OCI-LY1 (cell line): ENCODE measurements at regions not wholly inside any gene's neighbourhood (a gene's known extent, or its start where the extent isn't known, plus 50 kb on each side); places are given as distances from the start of the nearest gene placed in this dataset.

Experiments used
- H2AFZ ChIP-seq: fragments of 200-600 bp; sonication (generic), shearing (Covaris generic); 2 replicates; pipeline ENCODE4 v1.6.0; 2014; ENCODE audit warnings: antibody characterized with exemption, mild to moderate bottlenecking, low read length
- H3F3A ChIP-seq: fragments of 200-600 bp; sonication (generic), shearing (Covaris generic); 2 replicates; pipeline ENCODE4 v1.6.0; 2014; ENCODE audit warnings: mild to moderate bottlenecking, antibody characterized with exemption, low read length, moderate library complexity; ENCODE audit not compliant: insufficient read depth
- H3K27ac ChIP-seq: fragments of 200-600 bp; sonication (generic); 2 replicates; pipeline ENCODE4 v1.5.1; 2014; ENCODE audit warnings: low read length, mixed run types, mild to moderate bottlenecking, low read depth; ENCODE audit not compliant: poor library complexity, severe bottlenecking
- H3K27me3 ChIP-seq: fragments of 200-600 bp; sonication (generic); 2 replicates; pipeline ENCODE4 v1.6.0; 2014; ENCODE audit warnings: antibody characterized with exemption, mild to moderate bottlenecking, low read length, moderate library complexity; ENCODE audit not compliant: insufficient read depth
- H3K36me3 ChIP-seq: fragments of 200-600 bp; sonication (generic); 2 replicates; pipeline ENCODE4 v1.6.1; 2014; ENCODE audit warnings: mild to moderate bottlenecking, antibody characterized with exemption, low read length, moderate library complexity, mixed read lengths; ENCODE audit not compliant: insufficient read depth
- H3K4me1 ChIP-seq: fragments of 200-600 bp; sonication (generic); 2 replicates; pipeline ENCODE4 v1.5.1; 2014; ENCODE audit warnings: mild to moderate bottlenecking, low read length, moderate library complexity; ENCODE audit not compliant: insufficient read depth, severe bottlenecking
- H3K4me2 ChIP-seq: fragments of 200-600 bp; sonication (generic), shearing (Covaris generic); 2 replicates; pipeline ENCODE4 v1.6.1; 2014; ENCODE audit warnings: low read length
- H3K4me3 ChIP-seq: fragments of 200-600 bp; sonication (generic); 2 replicates; pipeline ENCODE4 v1.5.1; 2014; ENCODE audit warnings: low read length, low read depth, mild to moderate bottlenecking, mixed read lengths; ENCODE audit not compliant: poor library complexity, severe bottlenecking
- H3K79me2 ChIP-seq: fragments of 200-600 bp; shearing (Covaris generic); 2 replicates; pipeline ENCODE4 v1.6.1; 2016; ENCODE audit warnings: mixed run types, low read length, mixed read lengths; ENCODE audit not compliant: insufficient read depth
- H3K9ac ChIP-seq: fragments of 200-600 bp; sonication (generic), shearing (Covaris generic); 2 replicates; pipeline ENCODE4 v1.6.1; 2014; ENCODE audit warnings: mild to moderate bottlenecking, low read length, mixed read lengths
- H3K9me2 ChIP-seq: fragments of 200-600 bp; sonication (generic), shearing (Covaris generic); 2 replicates; pipeline ENCODE4 v1.6.1; 2014; ENCODE audit warnings: low read depth, mild to moderate bottlenecking, low read length, mixed read lengths
- H3K9me3 ChIP-seq: fragments of 200-600 bp; shearing (Covaris generic); 2 replicates; pipeline ENCODE4 v1.6.1; 2014; ENCODE audit warnings: low read length, mixed read lengths
- H4K20me1 ChIP-seq: fragments of 200-600 bp; sonication (generic), shearing (Covaris generic); 2 replicates; pipeline ENCODE4 v1.6.0; 2016; ENCODE audit warnings: mild to moderate bottlenecking, low read length; ENCODE audit not compliant: insufficient read depth
- CTCF ChIP-seq: fragments of 200-600 bp; sonication (generic), shearing (Covaris generic); IDR thresholded peaks from 2 replicates; pipeline ENCODE4 v1.5.1; 2017; ENCODE audit warnings: mild to moderate bottlenecking, antibody characterized with exemption, low read length, moderate library complexity, mixed read lengths
- EZH2 ChIP-seq: fragments of 200-600 bp; sonication (generic), shearing (Covaris generic); IDR thresholded peaks from 2 replicates; pipeline ENCODE4 v1.8.0; 2017; ENCODE audit warnings: borderline replicate concordance, mixed run types, mild to moderate bottlenecking, antibody characterized with exemption, low read length, moderate library complexity, mixed read lengths

GRCh38 chr15:93372865-93373223 is 283.8 kb upstream of the RGMA start:
- no peak overlapping the region for H2AFZ ChIP-seq
- H3K9ac ChIP-seq: no peak overlapping the region
- H3K4me2 ChIP-seq: no peak overlapping the region
- no peaks in the 10 kb centered on the region for H3K4me1 ChIP-seq
- no peaks in the 10 kb centered on the region for H3K9me2 ChIP-seq
- no peaks in the 10 kb centered on the region for H3K9me3 ChIP-seq
- H3F3A ChIP-seq: no peaks in the 10 kb centered on the region
- no peak overlapping the region for H3K4me3 ChIP-seq
- no peaks in the 10 kb centered on the region for H3K79me2 ChIP-seq
- TF ChIP-seq CTCF (no peak), EZH2 (no peak)
- no peak overlapping the region for H3K27ac ChIP-seq
- H3K27me3 ChIP-seq: no peaks in the 10 kb centered on the region; the same call in 1 of the 2 replicates
- H3K36me3 ChIP-seq: no peaks in the 10 kb centered on the region
- H4K20me1 ChIP-seq: no peaks in the 10 kb centered on the region

- Histone ChIP-seq H3K36me3 (no peaks in the 10 kb centered on the region), H3K4me1 (no peaks in the 10 kb centered on the region), H3K27ac (no peak overlapping the region), H3K9ac (no peak overlapping the region), H3F3A (no peaks in the 10 kb centered on the region), H4K20me1 (no peaks in the 10 kb centered on the region), H3K4me2 (no peak overlapping the region), H3K27me3 (no peaks in the 10 kb centered on the region; the same call in 1 of the 2 replicates), H3K79me2 (no peaks in the 10 kb centered on the region), H3K9me2 (no peaks in the 10 kb centered on the region), H3K4me3 (no peak overlapping the region), H3K9me3 (no peaks in the 10 kb centered on the region), H2AFZ (no peak overlapping the region)
- TF ChIP-seq EZH2 (no peak), CTCF (no peak)
These were observed 283.3 kb upstream of the RGMA start for GRCh38 chr15:93372208-93372864.

- TF ChIP-seq CTCF: no peak
- TF ChIP-seq EZH2: no peak
- no peaks in the 10 kb centered on the region for H3F3A ChIP-seq
- H3K4me1 ChIP-seq: no peaks in the 10 kb centered on the region
- H3K27ac ChIP-seq: no peak overlapping the region
- H3K9ac ChIP-seq: no peak overlapping the region
- H3K4me3 ChIP-seq: no peak overlapping the region
- H3K9me2 ChIP-seq: no peaks in the 10 kb centered on the region
- no peaks in the 10 kb centered on the region for H4K20me1 ChIP-seq
- H2AFZ ChIP-seq: no peak overlapping the region
- no peaks in the 10 kb centered on the region for H3K27me3 ChIP-seq
- H3K79me2 ChIP-seq: no peaks in the 10 kb centered on the region
- no peaks in the 10 kb centered on the region for H3K9me3 ChIP-seq
- no peaks in the 10 kb centered on the region for H3K36me3 ChIP-seq
- no peak overlapping the region for H3K4me2 ChIP-seq
These were observed 277.5 kb upstream of the RGMA start for GRCh38 chr15:93366387-93367100.
